ENCODE measurements at regions not wholly inside any gene's neighbourhood (a gene's known extent, or its start where the extent isn't known, plus 50 kb on each side); places are given as distances from the start of the nearest gene placed in this dataset.

DNA sequence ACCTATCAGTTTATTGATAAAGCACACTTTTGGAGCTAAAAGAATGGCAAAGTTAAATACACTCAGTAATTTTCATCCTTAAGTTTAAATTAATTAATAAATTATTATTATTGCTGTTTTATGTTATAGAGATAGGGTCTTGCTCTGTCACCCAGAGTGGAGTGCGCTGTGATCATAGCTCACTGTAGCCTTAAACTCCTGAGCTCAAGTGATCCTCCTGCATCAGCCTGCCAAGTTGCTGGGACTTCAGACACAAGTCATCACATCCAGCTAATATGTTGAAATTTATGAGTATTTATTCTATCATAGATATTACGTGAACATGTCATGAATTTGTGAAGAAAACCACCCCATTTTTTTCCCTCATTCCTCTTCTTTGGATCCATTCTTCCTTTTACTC, 64.2 kb downstream of the GJA1 start:
- no peak for DNase-seq

DNA sequence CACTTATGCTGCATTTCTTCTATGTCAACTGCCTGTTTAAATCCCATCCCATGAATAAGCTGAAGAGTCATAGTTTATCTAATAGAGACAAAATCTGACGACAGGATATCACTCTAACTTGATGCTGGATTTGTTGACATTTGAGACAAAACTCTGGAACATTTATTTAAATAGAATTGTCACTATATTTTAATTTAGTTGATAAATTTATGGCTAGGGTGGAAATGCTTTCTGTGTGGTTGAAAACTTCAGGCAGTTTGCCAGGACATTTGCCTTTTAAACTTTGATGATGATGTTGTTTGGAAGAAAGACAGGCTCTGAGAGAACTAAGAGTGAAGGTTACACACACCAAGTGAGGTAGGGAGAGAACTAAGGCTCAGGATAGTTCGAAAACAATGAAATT, 68.1 kb downstream of the GJA1 start:
- no peak for DNase-seq

DNA sequence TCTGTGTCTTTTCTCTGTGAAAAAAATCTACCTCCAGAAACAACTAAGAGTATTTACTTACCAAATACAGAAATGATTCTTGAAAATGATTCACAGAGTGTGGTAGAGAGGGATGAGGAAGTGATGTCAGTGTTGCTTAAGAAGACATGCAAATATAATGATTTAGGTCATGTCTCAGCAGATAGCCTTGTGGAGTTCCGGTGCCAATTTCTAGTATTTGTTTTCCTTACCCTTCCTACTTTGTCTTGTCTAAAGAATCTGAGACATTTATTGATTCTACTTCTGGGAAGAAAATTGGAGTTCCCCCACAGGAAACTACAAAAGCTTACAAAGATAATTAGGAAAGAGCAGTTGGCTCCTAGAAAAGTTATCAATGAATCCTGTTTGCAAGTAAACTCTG, 68.8 kb downstream of the GJA1 start:
- no peak for DNase-seq

DNA sequence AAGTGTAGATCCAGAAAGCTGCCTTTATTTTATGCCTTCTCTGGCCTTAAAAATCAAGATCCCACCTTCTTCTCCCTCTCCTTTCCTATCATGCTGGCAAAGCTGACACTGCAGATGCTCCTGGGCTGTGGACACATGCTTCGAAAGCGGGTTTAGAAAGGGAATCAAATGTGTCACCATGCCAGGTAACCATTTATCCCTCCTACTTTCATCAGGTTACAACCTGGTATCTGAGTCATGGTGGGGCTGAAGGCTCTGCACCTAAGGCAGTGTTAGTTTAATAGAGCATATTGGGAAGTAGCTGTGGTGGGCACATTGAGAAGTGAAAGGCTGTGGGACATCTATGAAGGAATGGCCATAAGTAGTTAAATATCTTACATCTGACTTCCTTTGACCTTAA, 69.8 kb downstream of the GJA1 start:
- DNase-seq: no peak

DNA sequence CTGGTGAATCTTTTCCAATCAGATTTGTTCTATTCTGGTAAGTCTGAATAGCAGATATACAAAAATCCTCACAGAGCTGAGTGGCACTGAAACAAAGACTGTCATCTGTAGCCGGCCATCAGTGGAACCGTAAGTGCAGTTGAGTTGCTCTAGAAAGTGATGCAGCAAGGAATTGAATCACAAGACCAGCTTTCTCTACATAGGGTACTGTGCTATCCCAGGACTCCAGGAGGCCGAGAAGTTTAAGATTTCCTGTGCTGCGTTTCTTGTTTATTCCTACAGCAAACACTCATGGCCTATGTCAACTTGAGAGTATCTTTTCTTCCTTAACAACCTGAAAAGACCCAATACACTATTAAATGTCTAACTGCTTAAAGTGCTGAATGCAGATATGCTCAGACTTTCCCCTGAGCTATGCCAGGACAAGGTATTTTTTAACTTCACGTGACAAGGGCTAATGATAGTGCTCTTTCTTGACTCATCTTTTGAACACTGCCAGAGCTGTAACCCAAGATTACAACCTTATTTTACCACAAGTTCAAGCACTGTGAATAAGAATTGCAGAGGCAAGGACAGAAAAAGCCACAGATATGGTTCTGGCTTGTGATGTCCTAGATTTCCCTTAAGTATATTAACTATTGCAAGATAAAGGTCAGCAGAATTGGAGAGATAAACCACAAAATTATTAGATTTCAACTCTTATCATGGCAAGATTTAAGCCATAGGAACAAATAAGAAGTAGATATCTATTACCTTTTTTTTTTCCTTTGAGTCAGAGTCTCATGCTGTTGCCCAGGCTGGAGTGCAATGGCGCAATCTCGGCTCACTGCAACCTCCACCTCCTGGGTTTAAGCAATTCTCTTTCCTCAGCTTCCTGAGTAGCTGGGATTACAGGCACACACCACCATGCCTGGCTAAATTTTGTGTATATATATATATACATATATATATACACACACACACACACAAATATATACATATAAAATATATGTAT, 71.6 kb downstream of the GJA1 start:
- no peak for DNase-seq

DNA sequence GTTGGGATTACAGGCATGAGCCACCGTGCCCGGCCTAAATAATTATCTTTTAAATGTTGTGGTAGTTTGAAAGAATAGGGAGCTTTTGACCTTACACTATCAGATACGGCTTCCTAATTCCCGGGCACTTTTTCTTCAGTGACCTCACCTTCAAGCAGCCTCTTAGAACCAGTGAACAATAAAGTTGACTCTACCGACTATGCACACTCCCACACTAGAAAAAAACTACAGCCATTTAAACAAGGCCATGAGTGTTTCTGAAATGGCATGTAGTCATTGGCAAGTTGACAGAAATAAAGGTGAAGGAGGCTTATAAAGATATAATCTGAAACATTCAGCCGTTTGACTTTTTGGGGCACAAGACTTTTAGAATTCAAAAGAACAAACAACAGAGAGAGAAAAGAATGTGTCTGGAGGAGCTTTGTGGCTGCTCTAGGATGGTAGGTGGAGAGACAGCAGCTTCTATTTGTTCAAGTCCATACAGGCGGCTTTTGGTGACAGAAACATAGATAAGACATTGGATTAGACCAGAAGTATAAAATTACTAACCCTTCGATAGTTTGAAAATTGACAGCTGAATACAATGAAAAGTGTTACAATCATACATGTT, 75.2 kb downstream of the GJA1 start:
- DNase-seq: no peak

DNA sequence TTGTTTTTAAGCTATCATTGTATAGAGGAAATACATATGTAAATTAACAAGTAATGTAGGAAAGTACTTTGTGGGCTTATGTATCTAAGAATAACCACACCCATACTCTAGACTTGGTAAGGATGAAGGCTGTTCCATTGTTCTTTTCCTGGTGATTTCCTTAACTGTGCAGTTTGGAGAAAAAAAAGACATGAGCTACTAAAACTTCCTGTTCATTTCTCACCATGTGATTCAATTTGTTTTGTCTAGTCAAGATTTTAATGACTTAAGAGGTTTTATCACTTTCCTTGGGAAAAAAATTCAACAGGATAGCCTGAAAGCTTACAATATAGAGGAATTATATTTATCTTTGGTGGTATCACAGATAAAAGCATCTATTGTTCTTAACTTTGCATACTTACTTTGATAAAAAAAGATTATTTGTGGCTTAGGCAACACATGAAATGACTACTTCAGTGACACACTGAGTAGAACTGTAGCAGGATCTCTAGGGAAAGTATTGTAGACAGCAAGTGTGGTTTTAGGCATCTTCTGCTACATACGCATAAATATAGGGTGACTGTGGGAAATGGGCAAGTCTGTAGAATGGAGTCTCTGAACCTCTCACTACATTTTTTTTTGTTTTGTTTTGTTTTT, 80.3 kb downstream of the GJA1 start:
- DNase-seq: no peak

DNA sequence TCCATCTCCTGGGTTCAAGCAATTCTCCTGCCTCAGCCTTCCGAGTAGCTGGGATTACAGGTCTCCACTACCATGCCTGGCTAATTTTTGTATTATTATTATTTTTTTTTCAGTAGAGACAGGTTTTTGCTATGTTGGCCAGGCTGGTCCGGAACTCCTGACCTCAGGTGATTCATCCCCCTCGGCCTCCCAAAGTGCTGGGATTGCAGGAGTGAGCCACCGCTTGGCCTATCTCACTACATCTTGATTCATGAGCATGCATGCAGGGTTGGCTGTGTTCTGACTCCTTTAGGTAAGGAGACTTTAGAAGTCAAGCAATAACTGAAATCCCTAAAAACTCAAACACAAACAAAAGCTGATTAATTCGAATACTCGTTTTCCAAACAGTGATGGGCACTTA, 80.9 kb downstream of the GJA1 start:
- no peak for DNase-seq

DNA sequence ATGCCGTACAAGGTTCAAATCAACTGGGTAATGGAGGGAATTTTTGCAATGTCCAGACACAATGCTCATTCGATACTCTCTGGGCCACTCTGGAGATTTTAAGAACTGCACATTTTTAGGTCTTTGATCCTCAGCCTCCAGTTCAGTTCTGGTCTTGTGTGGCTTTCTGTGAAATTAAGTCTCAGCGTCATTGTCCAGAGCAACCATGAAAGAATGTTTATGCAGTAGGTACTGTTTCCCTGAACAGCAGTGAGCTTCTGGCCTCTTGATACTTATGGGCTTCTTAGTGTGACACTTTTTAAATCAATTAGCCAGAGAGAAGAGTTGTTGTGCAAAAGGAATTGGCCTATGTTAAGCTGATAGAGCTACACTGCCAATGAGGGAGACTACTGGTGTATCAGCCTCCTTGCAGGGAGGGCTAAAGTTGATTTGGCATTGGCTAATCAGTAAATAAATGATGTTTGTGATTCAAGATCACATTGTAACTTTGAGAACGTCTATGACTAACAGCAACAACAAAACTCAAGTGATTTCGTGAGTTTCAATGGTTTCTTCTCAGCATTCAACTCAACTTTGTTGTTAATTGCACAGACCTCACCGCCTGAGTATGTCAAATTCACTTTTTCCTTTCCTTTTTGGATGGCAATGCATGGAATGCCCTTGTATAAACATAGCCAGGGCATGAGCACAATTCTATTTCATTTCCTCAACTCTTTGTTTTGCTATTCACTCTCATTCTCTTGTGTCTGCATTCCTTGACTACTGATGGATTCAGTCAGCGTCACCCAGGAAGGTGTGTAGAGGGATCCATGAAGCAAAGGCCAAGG, 85.1 kb downstream of the GJA1 start:
- no peak for DNase-seq

DNA sequence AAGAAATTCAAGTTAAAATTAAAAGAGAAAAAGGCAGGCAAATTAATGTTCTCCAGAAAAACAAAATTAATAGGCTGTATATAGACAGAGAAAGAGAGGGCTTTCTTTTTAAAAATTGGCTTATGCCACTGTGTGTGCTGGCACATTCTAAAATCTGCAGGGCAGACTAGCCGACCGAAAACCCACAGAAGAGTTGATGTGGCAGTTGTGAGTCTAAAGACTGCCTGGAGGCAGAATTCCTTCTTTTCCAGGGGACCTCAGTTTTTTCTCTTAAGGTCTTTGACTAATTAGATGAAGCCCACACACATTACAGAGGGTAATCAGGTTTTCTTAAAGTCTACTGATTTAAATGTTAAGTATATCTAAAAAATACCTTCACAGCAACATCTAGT, 85.7 kb downstream of the GJA1 start:
- DNase-seq: no peak

DNA sequence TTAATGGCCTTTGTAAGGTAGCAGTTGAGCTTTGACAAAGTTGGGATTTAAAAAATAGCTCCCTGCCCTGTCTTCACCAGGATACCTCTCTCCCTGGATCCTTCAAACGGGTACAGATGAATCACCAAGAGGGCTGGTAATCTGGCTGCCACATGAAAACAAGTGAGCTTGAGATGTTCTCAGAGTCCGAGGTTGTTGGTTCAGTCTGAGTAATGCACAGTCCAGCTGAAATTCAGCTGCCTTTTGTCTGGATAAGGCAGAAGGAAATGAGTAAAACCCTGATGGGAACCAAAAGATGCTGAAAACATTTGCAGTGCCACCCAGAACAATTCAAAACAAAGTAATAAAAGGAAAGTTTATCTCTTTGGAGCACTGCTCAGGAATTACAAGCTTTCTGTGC, 86.8 kb downstream of the GJA1 start:
- DNase-seq: no peak

DNA sequence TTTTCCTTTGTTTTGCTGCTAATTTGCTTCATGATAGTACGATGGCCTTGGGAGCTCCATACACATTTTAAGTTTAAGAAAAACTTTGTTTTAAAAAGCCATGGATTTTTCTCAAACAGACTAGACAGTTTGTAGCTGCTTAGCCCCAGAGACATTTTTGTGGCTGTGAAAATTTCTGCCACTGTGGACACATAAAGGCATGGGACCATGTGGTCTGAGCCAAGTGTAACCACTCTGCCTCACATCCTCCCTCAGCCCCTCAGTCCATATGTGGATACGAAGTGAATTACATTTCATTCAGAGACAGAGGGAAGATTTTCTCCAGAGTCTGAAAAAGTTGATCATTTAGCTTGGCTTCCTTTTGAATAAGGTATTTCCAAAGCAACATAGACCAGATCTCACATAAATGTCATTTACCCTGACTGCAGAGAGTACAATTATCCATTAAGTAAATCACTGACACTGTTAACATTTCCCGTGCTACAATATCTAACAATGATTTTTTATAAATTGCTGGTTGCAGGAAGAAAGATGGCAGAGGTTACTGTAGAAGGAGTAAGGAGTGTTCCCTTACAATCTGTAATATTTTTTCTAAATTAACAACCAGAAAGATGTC, 87.4 kb downstream of the GJA1 start:
- no peak for DNase-seq

DNA sequence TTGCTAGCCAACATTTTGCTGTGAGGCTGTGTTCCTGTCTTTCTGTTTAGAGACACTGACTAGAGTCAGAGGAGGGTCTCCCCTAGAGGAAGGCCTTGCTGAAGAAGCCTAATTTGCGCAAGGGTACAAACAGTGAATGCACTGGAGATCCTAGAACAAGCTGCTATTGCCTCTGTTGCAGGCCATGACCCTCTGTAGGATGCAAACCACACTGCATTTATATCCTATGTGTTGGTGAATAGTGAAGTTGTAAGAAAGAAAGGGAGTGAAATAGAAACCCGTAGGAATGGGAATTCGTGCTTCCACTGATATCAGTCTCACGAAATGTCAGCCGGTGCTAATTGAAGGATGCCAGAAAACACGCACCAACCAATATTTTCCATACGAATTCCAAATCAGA, 88.2 kb downstream of the GJA1 start:
- no peak for DNase-seq

DNA sequence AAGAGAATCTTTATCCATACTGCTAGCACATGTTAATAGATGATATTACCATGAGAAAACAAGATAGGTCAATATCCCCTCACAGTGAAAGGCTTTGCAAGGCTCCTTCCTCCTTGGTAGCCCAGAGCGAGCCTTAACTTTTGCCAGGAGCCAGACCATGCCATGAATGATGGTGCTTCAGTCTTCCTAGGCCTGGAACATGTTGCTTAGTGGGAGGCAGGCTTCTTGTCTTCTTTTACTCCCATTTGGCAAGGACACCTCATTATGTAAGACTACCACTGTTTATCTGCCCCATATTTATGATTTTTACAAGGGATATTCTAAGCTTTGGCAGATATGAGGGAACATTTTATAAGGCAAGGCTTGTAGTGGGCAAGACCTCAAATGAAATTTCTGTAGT, 90.8 kb downstream of the GJA1 start:
- no peak for DNase-seq

DNA sequence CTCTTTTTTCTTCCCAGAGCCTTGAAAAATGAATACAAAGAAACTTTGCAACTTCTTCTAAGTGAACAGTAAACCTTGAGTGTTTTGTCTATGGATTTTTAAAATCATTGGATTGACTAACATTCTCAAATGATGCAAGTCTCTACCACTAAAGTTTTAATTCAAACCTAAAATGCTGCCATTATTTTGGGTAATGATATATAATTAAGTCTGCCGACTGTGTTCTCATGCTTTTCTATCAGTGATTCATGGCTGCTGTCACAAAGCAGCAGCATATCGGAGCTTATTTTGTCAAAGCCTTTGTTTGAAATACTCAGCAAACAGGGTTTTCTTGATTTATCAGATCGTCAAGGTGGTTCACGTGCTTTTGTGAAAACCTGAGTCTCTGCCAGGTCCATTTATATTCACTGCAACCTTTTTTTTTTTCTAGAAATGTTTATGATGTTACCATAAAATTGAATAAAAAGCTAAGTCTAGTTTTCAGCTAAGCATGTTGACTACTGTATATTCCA, 96.3 kb downstream of the GJA1 start:
- no peak for DNase-seq

DNA sequence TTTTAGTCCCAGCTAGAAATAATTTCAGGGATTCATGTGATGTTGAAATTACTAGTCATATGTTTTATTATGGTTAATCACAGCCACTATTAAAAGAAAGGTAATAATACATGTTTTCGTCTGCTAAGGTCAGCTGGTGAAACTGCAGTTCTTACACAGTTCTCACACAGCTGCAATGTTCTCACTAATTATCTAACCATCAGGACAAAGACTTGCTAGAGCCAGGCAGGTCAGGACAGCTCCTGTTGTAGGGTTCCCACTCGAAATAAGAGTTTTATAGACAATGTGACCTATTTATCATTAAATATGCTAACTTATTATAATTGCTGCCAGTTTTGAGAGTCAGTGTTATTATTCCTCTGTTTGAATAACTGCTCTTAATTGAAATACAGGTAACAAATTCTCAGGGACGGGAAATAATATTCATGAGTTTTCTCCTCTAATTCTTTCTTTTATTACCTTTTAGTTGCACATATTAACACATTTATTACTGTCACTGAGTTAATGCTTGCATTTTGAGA, 97.9 kb downstream of the GJA1 start:
- DNase-seq: no peak

DNA sequence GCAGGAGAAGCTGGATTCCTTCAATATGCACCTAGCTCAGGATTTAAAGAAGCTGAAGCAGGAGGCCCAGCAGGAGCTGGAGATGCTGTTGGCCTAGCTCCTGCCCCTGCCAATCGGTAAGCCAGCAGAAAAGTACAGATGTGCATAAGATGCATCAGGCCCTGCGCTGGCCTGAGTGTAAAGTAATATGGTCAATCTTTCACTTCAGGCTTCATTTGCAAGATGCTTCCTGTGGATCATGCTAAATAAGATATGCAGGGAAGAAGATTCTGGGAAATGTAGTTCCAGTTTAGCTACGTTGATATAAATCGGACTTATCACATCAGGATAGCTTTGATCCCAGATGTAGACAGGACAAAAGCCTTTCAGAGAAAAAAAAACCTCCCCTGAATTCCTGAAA, 100.3 kb downstream of the GJA1 start:
- no peak for DNase-seq

DNA sequence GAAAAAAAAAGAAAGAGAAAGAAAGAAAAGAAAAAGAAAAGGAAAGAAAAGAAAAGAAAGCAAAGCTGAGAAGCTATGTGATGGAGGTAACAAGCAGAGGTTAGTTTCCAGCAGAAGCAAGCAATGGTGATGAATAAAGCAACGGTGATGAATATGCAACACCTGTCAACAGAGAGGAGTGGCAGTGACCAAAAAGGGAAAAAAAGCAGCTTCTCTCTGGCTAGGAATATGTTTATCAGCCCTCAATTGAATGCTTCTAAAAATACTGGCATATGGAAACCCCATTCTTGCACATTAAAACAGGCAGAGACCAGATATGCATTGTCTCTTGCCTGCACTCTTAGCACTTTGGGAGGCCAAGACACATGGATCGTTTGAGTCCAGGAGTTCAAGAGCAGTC, 100.9 kb downstream of the GJA1 start:
- no peak for DNase-seq

DNA sequence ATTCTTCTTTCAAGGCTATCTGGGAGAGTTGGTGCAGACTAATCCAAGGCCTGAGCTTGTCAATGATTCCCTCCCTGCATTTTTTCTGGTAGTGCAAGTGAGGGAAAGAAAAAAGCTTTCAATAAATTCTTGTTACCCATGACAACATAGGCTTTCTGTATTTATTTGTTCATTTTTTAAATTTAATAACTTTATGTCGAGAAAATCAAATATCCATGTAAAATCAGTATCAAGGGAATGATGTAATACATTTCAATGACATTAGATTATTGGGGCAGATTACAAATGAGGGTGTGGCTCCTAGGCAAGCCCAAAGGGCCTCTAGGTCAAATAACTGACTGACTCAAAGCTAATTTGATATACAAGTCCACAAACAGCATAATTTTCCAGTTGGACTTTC, 104.0 kb downstream of the GJA1 start:
- no peak for DNase-seq

DNA sequence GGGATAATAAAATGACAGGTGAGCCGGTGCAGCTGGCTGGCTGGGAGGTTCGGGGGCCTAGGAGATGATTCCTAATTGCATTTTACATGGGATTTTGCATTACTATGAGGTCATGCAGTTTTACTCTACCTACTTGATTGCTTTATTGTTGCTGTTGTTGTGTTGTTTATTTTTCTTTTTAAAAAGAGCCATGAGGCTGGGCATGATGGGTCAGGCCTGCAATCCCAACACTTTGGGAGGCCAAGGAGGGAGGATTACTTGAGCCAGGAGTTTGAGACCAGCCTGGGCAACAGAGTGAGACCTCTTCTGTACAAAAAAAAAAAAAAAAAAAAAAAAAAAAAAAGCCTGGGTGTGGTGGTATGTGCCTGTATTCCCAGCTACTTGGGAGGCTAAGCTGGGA, 104.8 kb downstream of the GJA1 start:
- DNase-seq: no peak

DNA sequence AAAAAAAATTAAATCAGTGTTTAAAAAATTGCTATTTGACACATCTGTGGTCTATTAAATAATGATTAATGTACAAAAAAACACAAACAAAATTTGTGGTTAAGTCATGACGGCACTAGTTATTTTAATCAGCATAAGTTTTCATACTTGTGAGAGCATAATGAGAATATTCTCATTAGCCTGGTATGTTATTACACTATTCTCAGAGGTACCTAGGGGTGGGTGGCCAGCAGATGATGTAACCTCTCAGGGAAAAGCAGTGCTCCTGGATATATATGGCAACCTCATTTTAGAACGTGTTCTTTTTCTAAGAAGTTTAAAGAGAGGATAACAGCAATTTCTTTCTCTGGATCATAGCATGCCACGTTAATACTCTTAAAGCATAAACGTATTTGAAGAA, 109.2 kb downstream of the GJA1 start:
- DNase-seq: no peak

DNA sequence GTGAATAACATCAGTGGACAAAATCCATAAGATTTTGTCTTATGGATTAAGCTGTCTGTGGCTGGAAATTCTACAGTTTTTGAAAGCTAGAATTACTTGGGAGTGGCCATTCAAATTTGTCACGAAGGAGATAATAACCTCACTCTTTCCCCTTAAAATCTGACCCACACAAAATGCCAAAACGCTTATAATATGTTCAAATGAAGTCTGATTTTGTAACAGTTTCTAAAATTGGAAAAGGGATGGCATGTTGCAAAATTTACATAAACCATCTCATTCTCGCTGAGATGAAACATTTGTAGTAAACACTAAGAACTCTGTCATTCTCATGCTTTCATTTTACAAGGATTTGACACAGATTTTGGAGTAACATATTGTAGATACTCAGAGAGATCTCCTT, 112.7 kb downstream of the GJA1 start:
- DNase-seq: no peak

Data from DMS 273 treated with DMSO at 0.1 percent for 48 hours (cell line).